HEK293 (cell line): ENCODE measurements at regions not wholly inside any gene's neighbourhood (a gene's known extent, or its start where the extent isn't known, plus 50 kb on each side); places are given as distances from the start of the nearest gene placed in this dataset.

Experiments
- BCL11A ChIP-seq: fragments of 450-650 bp; formaldehyde crosslinking; IDR thresholded peaks from 2 replicates; pipeline ENCODE4 v1.5.1; 2016; ENCODE audit warnings: low read depth, missing biosample characterization, missing genetic modification characterization
- CTCF ChIP-seq: fragments of 450-650 bp; formaldehyde crosslinking; IDR thresholded peaks from 2 replicates; pipeline ENCODE4 v1.5.1; 2016; ENCODE audit warnings: missing biosample characterization, missing genetic modification characterization
- FEZF1 ChIP-seq: fragments of 450-650 bp; formaldehyde crosslinking; IDR thresholded peaks from 2 replicates; pipeline ENCODE4 v1.5.1; 2016; ENCODE audit warnings: missing biosample characterization, missing genetic modification characterization
- KLF10 ChIP-seq: fragments of 450-650 bp; IDR thresholded peaks from 2 replicates; pipeline ENCODE4 v1.5.1; 2018; ENCODE audit warnings: missing biosample characterization, mild to moderate bottlenecking, missing genetic modification characterization
- REPIN1 ChIP-seq: fragments of 450-650 bp; formaldehyde crosslinking; IDR thresholded peaks from 2 replicates; pipeline ENCODE4 v1.5.1; 2017; ENCODE audit warnings: missing biosample characterization, missing genetic modification characterization, low read depth
- SP2 ChIP-seq: fragments of 450-650 bp; formaldehyde crosslinking; IDR thresholded peaks from 2 replicates; pipeline ENCODE4 v1.5.1; 2016; ENCODE audit warnings: missing biosample characterization, missing genetic modification characterization
- TCF7L2 ChIP-seq: IDR thresholded peaks from 2 replicates; pipeline ENCODE4 v1.6.1; 2011; ENCODE audit warnings: low read depth, mild to moderate bottlenecking, inconsistent platforms, low read length, moderate library complexity, borderline replicate concordance
- ZFP3 ChIP-seq: fragments of 450-650 bp; formaldehyde crosslinking; IDR thresholded peaks from 2 replicates; pipeline ENCODE4 v1.5.1; 2016; ENCODE audit warnings: low read depth, missing biosample characterization, missing genetic modification characterization
- ZNF274 ChIP-seq, 2 experiments: fragments of 200-500 bp in 1 of 2; fragments of 450-650 bp in 1 of 2; sonication (Bioruptor generic) in 1 of 2; formaldehyde crosslinking in 1 of 2; IDR thresholded peaks; 2 replicates each; pipeline versions ENCODE4 v1.5.1 to v1.6.1; 2014 to 2016; ENCODE audit warnings: borderline replicate concordance in 1 of 2, inconsistent platforms in 1 of 2, low read length in 1 of 2, missing biosample characterization in 1 of 2, missing genetic modification characterization in 1 of 2
- ZNF324 ChIP-seq: fragments of 450-650 bp; formaldehyde crosslinking; IDR thresholded peaks from 2 replicates; pipeline ENCODE4 v1.5.1; 2016; ENCODE audit warnings: missing biosample characterization, missing genetic modification characterization
- ZNF398 ChIP-seq: fragments of 450-650 bp; formaldehyde crosslinking; IDR thresholded peaks from 2 replicates; pipeline ENCODE4 v1.5.1; 2017; ENCODE audit warnings: missing biosample characterization, missing genetic modification characterization
- ZNF639 ChIP-seq: fragments of 450-650 bp; formaldehyde crosslinking; IDR thresholded peaks from 2 replicates; pipeline ENCODE4 v1.5.1; 2016; ENCODE audit warnings: missing biosample characterization, missing genetic modification characterization
- ZNF658 ChIP-seq: fragments of 450-650 bp; formaldehyde crosslinking; IDR thresholded peaks from 2 replicates; pipeline ENCODE4; 2016; ENCODE audit warnings: missing biosample characterization, missing genetic modification characterization
- ZNF692 ChIP-seq: fragments of 450-650 bp; formaldehyde crosslinking; IDR thresholded peaks from 2 replicates; pipeline ENCODE4 v1.5.1; 2016; ENCODE audit warnings: missing biosample characterization, missing genetic modification characterization

GRCh38 chr11:121766166-121766565, 313.4 kb upstream of the SORL1-AS1 start:
- TF ChIP-seq CTCF (tag by site-specific recombination) (no peak), ZNF324 (no peak), BCL11A (no peak), FEZF1 (tag by site-specific recombination) (no peak), SP2 (tag by site-specific recombination) (no peak), REPIN1 (tag by site-specific recombination) (no peak), ZNF274 (IDR thresholded peaks at IDR 0.05; ENCODE audit: low read length) (no peak), ZNF274 (tag by site-specific recombination; IDR thresholded peaks at IDR 0.05; ENCODE audit: borderline replicate concordance) (no peak), ZNF692 (tag by site-specific recombination) (no peak), ZNF658 (tag by site-specific recombination) (no peak), ZNF639 (tag by site-specific recombination) (no peak), ZNF398 (tag by site-specific recombination) (no peak), ZFP3 (tag by site-specific recombination) (no peak), TCF7L2 (no peak), KLF10 (no peak)
